ENCODE measurements at regions not wholly inside any gene's neighbourhood (a gene's known extent, or its start where the extent isn't known, plus 50 kb on each side); places are given as distances from the start of the nearest gene placed in this dataset.

GRCh38 chr16:86180244-86180643 is 281.3 kb downstream of the IRF8 start:
- Mint-ChIP-seq H3K36me3 (ENCODE audit: unreplicated experiment) (peaks cover 6% of the 10 kb centered on the region), H3K4me3 (ENCODE audit: unreplicated experiment) (no peak overlapping the region), H3K4me1 (ENCODE audit: low read depth, unreplicated experiment) (no peaks in the 10 kb centered on the region), H3K9me3 (ENCODE audit: unreplicated experiment) (no peaks in the 10 kb centered on the region), H3K27ac (ENCODE audit: unreplicated experiment) (no peak overlapping the region), H3K27me3 (ENCODE audit: unreplicated experiment) (no peaks in the 10 kb centered on the region)
- DNase-seq, result no peak
- no peak for TF ChIP-seq CTCF (IDR thresholded peaks at IDR 0.05; ENCODE audit: partially characterized antibody, unreplicated experiment)

GRCh38 chr16:86180780-86181179 is 281.8 kb downstream of the IRF8 start:
- no peaks in the 10 kb centered on the region for H3K4me1 Mint-ChIP-seq (ENCODE audit: low read depth, unreplicated experiment)
- no peaks in the 10 kb centered on the region for H3K9me3 Mint-ChIP-seq (ENCODE audit: unreplicated experiment)
- TF ChIP-seq CTCF (IDR thresholded peaks at IDR 0.05; ENCODE audit: partially characterized antibody, unreplicated experiment), result no peak
- peaks cover 6% of the 10 kb centered on the region for H3K36me3 Mint-ChIP-seq (ENCODE audit: unreplicated experiment)
- DNase-seq, result no peak
- no peaks in the 10 kb centered on the region for H3K27me3 Mint-ChIP-seq (ENCODE audit: unreplicated experiment)
- H3K4me3 Mint-ChIP-seq (ENCODE audit: unreplicated experiment), result no peak overlapping the region
- no peak overlapping the region for H3K27ac Mint-ChIP-seq (ENCODE audit: unreplicated experiment)

DNA sequence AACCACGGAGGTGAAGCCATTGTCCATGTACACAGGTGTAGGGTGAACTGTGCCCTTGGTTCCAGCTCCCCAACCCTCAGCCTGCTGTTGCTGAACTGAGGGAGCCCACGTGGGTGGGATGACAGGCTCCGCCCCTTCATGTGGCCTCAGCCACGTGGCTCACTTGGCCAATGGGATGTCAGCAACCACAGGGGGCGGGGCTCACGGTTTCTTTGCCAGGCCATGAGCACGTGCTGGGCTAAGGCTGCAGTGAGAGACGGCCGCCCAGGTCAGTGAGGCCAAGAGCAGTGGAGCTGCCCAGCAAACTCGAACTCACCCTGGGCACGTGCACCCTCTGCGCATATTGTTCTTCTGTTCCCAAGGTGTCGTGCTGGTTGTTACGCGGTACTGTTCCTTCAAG is 282.6 kb downstream of the IRF8 start:
- no peaks in the 10 kb centered on the region for H3K9me3 Mint-ChIP-seq (ENCODE audit: unreplicated experiment)
- DNase-seq, result no peak
- no peaks in the 10 kb centered on the region for H3K4me1 Mint-ChIP-seq (ENCODE audit: low read depth, unreplicated experiment)
- peaks cover 6% of the 10 kb centered on the region for H3K36me3 Mint-ChIP-seq (ENCODE audit: unreplicated experiment)
- H3K27me3 Mint-ChIP-seq (ENCODE audit: unreplicated experiment), result no peaks in the 10 kb centered on the region
- TF ChIP-seq CTCF (IDR thresholded peaks at IDR 0.05; ENCODE audit: partially characterized antibody, unreplicated experiment), result no peak
- no peak overlapping the region for H3K27ac Mint-ChIP-seq (ENCODE audit: unreplicated experiment)
- H3K4me3 Mint-ChIP-seq (ENCODE audit: unreplicated experiment), result no peak overlapping the region

DNA sequence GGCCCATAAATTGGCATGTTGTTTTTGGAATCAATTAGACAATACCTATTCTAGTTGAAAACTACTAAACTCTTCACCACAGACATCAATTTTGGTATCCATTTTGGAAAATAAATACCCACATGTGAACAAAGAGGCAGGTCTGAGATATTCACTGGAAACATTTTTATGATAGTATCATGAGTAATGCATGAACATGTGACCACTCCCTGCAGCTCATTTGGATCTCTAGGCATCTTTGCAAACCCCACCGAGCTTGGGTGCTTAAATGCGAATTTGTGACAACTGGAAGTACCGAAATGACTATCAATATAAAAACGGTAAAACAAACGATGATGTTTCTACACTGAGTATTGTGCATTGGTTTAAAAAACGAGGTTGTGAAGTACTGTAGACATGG is 285.2 kb downstream of the IRF8 start:
- TF ChIP-seq CTCF (IDR thresholded peaks at IDR 0.05; ENCODE audit: partially characterized antibody, unreplicated experiment), result no peak
- no peak for DNase-seq
- no peaks in the 10 kb centered on the region for H3K9me3 Mint-ChIP-seq (ENCODE audit: unreplicated experiment)
- peaks cover 2% of the 10 kb centered on the region for H3K27me3 Mint-ChIP-seq (ENCODE audit: unreplicated experiment)
- H3K4me1 Mint-ChIP-seq (ENCODE audit: low read depth, unreplicated experiment), result no peaks in the 10 kb centered on the region
- H3K27ac Mint-ChIP-seq (ENCODE audit: unreplicated experiment), result no peak overlapping the region
- no peak overlapping the region for H3K4me3 Mint-ChIP-seq (ENCODE audit: unreplicated experiment)
- no peaks in the 10 kb centered on the region for H3K36me3 Mint-ChIP-seq (ENCODE audit: unreplicated experiment)

GRCh38 chr16:86185089-86185488 is 286.1 kb downstream of the IRF8 start:
- no peak for TF ChIP-seq CTCF (IDR thresholded peaks at IDR 0.05; ENCODE audit: partially characterized antibody, unreplicated experiment)
- H3K9me3 Mint-ChIP-seq (ENCODE audit: unreplicated experiment), result no peaks in the 10 kb centered on the region
- no peak overlapping the region for H3K4me3 Mint-ChIP-seq (ENCODE audit: unreplicated experiment)
- no peak overlapping the region for H3K27ac Mint-ChIP-seq (ENCODE audit: unreplicated experiment)
- no peaks in the 10 kb centered on the region for H3K36me3 Mint-ChIP-seq (ENCODE audit: unreplicated experiment)
- DNase-seq, result no peak
- H3K27me3 Mint-ChIP-seq (ENCODE audit: unreplicated experiment), result peaks cover 2% of the 10 kb centered on the region
- peaks cover 2% of the 10 kb centered on the region for H3K4me1 Mint-ChIP-seq (ENCODE audit: low read depth, unreplicated experiment)

Measured in glutamatergic neuron (in vitro differentiated cells).